Epithelial cell of proximal tubule (primary cell): ENCODE measurements at regions not wholly inside any gene's neighbourhood (a gene's known extent, or its start where the extent isn't known, plus 50 kb on each side); places are given as distances from the start of the nearest gene placed in this dataset.

Experiments
- DNase-seq: peaks from one replicate; pipeline ENCODE4 v3.0.0-alpha.2; 2011; ENCODE audit warnings: low read depth
- H3K4me3 ChIP-seq: 2 replicates; pipeline ENCODE4 v1.5.1; 2011; ENCODE audit warnings: low read depth, mild to moderate bottlenecking, low read length
- TF ChIP-seq, protein P1 (sequence below): conservative IDR thresholded peaks from 2 replicates; pipeline ENCODE4 v1.5.1; 2012; ENCODE audit warnings: low read depth, mild to moderate bottlenecking, low read length

GRCh38 chr20:58140787-58141425 lies 87.5 kb downstream of the ANKRD60 start:
- TF ChIP-seq, protein P1, sequence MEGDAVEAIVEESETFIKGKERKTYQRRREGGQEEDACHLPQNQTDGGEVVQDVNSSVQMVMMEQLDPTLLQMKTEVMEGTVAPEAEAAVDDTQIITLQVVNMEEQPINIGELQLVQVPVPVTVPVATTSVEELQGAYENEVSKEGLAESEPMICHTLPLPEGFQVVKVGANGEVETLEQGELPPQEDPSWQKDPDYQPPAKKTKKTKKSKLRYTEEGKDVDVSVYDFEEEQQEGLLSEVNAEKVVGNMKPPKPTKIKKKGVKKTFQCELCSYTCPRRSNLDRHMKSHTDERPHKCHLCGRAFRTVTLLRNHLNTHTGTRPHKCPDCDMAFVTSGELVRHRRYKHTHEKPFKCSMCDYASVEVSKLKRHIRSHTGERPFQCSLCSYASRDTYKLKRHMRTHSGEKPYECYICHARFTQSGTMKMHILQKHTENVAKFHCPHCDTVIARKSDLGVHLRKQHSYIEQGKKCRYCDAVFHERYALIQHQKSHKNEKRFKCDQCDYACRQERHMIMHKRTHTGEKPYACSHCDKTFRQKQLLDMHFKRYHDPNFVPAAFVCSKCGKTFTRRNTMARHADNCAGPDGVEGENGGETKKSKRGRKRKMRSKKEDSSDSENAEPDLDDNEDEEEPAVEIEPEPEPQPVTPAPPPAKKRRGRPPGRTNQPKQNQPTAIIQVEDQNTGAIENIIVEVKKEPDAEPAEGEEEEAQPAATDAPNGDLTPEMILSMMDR = no peak
- no peak overlapping the region for H3K4me3 ChIP-seq
- DNase-seq = no peak

DNA sequence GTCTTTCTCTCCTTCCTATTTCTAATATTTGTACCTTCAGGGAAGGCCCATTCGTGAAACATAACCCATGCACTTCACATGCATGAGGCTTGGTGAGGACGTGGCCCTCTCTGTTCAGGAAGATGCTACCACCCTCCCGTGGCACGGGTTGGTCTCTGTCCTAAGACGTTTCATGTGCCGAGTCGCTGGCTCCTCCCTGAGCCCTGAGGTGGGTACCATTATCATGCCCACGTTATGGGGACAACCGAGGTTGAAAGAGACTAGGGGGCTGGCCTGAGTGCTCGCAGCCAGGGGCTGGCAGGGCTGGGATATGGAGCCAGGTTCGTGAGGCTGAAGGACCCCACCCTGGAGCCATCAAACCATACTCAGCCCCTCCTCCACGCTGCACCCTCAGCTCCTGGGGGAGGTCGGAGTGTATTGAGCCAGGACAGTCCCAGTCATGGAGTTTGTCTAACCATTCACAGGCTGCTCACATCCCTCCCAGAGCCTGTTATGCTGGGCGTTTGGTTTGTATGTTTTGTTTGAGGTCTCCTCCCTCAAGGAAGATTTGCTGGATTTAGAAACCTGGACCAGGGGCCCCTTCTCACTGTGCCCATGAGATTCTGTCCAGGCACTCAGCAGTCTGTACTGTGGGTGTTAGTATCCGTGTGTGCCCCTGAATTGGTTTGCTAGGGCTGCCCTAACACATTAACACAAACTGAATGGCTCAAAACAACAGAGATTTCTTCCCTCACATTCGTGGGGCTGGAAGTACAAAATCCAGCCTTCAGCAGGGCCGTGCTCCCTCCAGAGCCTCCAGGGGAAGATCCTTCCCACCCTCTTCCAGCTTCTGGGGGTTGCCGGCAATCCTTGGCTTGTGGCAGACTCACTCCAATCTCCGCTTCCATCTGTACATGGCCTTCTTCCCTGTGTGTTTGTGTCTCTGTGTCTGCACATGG lies 88.3 kb downstream of the ANKRD60 start:
- TF ChIP-seq, protein P1 = no peak
- H3K4me3 ChIP-seq = no peak overlapping the region
- DNase-seq = no peak

DNA sequence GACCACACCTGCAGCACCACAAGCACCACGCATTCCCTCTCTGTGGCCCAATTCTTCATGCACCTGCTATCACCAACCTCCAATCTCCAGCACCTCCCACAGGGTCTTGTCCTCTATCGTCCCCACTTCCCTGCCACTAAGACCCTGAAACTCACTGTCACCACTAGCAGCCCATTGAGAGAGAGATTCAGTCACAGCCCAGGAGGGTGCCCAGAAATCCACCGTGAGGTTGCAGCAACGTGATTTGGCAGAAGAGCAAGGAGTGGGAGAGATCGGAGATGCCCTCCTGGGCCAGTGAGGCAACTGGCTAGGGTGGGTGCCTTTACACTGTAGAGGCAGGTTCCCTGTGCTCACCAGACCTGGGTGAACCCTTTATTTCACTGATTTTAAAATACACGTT lies 90.1 kb downstream of the ANKRD60 start:
- no peak for DNase-seq
- TF ChIP-seq, protein P1 = no peak
- no peak overlapping the region for H3K4me3 ChIP-seq

GRCh38 chr20:58137651-58138265 lies 90.7 kb downstream of the ANKRD60 start:
- H3K4me3 ChIP-seq = no peak overlapping the region
- DNase-seq = no peak
- TF ChIP-seq, protein P1 = no peak

DNA sequence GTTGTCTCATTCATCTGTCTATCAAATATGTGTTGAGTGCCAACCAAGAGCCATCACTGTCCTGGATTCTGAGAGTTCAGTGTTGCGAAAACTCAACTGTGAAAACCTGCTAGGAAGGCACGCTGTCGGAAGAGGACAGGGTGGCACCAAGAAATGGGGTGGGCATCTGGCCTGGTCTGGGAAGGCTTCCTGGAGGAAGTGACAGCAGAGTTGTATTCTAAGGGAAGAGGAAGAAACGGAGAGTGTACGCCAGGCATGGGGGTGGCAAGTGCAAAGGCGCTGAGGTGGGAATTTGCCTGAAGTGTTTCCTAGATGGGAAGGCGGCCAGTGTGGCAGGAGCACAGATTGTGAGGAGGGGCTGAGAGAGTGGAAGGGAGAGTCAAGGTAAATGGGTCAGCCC lies 91.2 kb downstream of the ANKRD60 start:
- DNase-seq = no peak
- H3K4me3 ChIP-seq = no peak overlapping the region
- TF ChIP-seq, protein P1 = no peak

DNA sequence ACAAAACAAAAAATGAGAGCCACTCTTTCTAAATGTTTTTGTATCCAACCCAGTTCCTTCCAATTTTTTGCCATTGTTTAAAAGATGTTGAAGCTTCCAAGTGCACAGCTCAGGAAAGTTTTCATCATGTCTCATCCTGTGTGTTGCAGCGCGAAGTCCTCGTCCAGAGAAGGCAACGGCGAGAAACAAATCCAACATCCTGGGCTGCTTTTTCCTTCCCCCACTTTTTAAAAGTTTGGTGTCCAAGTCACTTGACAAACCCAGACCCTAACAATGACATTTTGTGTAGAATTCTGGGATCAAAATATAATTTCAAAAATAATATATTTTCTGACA lies 92.3 kb downstream of the ANKRD60 start:
- no peak for DNase-seq
- TF ChIP-seq, protein P1 = no peak
- H3K4me3 ChIP-seq = no peak overlapping the region
